ENCODE measurements at regions not wholly inside any gene's neighbourhood (a gene's known extent, or its start where the extent isn't known, plus 50 kb on each side); places are given as distances from the start of the nearest gene placed in this dataset.

DNA sequence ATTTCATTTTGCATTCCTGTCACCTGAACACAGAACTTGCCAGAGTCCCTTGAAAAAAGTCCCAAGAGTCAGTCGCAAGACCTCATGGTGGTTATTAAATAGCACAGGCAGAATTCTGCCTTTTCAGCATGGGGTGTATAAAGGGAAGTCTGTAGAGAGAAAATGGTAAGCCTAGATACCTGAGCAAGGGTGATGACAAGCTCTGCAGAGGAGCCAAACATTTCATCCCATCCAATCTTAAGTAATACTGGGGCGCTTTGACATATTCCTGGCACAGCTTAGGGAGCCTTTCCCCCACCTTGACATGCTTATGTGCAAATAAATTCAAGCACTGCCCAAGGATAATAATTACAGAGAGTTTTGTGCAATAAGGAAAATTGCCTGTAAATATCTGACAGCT, 213.0 kb downstream of the INHBA start:
- Mint-ChIP-seq H3K4me3 (no peak overlapping the region), H3K4me1 (no peaks in the 10 kb centered on the region), H3K9me3 (no peaks in the 10 kb centered on the region), H3K36me3 (no peaks in the 10 kb centered on the region), H3K27me3 (ENCODE audit: low read depth in 2 of 2) (no peaks in the 10 kb centered on the region), H3K27ac (no peak overlapping the region)
- Histone ChIP-seq H3K4me3 (ENCODE audit: low read length) (no peak overlapping the region), H3K27me3 (ENCODE audit: control insufficient read depth, insufficient read depth, low read length) (no peaks in the 10 kb centered on the region), H3K27ac (ENCODE audit: low read length) (no peak overlapping the region), H3K36me3 (ENCODE audit: control insufficient read depth, insufficient read depth, low read length) (no peaks in the 10 kb centered on the region), H3K9me3 (ENCODE audit: control insufficient read depth, insufficient read depth, low read length) (no peaks in the 10 kb centered on the region), H3K4me1 (ENCODE audit: control insufficient read depth, insufficient read depth, low read length) (no peaks in the 10 kb centered on the region)
- DNase-seq (no peak), ATAC-seq (no peak)
- intact Hi-C loops (cut with micrococcal nuclease) = no loop called here
- TF ChIP-seq, protein P1, sequence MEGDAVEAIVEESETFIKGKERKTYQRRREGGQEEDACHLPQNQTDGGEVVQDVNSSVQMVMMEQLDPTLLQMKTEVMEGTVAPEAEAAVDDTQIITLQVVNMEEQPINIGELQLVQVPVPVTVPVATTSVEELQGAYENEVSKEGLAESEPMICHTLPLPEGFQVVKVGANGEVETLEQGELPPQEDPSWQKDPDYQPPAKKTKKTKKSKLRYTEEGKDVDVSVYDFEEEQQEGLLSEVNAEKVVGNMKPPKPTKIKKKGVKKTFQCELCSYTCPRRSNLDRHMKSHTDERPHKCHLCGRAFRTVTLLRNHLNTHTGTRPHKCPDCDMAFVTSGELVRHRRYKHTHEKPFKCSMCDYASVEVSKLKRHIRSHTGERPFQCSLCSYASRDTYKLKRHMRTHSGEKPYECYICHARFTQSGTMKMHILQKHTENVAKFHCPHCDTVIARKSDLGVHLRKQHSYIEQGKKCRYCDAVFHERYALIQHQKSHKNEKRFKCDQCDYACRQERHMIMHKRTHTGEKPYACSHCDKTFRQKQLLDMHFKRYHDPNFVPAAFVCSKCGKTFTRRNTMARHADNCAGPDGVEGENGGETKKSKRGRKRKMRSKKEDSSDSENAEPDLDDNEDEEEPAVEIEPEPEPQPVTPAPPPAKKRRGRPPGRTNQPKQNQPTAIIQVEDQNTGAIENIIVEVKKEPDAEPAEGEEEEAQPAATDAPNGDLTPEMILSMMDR (IDR thresholded peaks at IDR 0.05) = no peak
- WGBS (ENCODE audit: insufficient coverage) = 88% methylated on average over 2 of the region's 2 CpGs

DNA sequence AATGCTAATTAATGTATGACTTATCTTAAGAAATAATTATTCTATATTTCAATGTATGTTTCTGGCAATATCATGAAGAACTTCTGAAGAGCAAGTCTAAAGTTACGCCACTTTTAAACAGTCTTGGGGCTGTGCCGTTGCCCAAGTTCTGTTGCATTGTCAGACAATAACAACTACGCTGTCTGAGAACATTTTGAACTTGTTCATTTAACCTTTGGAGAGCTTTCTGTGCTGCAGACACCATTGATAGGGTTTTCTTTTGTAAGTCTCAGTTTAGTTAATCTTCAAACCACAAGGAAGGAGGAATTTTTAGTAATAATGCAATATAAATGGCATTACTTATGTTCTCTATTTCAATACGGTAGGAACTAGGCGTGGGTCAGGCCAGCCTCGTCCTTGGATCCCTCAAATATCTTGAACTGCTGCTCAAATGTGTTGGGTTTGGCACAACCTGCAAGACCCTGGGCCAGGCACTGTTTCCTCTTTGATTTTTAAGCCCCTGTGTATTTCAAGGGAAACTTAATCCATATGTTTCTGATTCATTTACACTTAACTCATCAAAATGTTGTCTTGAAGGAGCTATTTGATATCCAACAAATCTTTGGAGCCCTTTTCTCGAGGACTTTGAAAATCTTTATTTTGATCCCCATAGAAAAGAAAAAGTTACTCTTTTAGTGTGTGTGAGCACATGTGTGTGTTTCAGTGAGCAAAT, 215.5 kb downstream of the INHBA start:
- no peaks in the 10 kb centered on the region for H3K4me1 ChIP-seq (ENCODE audit: control insufficient read depth, insufficient read depth, low read length)
- H3K36me3 ChIP-seq (ENCODE audit: control insufficient read depth, insufficient read depth, low read length) = no peaks in the 10 kb centered on the region
- no peak overlapping the region for H3K4me3 Mint-ChIP-seq
- no peak overlapping the region for H3K4me3 ChIP-seq (ENCODE audit: low read length)
- no peak for DNase-seq
- H3K27ac Mint-ChIP-seq = no peak overlapping the region
- no peaks in the 10 kb centered on the region for H3K4me1 Mint-ChIP-seq
- H3K36me3 Mint-ChIP-seq = no peaks in the 10 kb centered on the region
- intact Hi-C loops (cut with micrococcal nuclease) = no loop called here
- TF ChIP-seq, protein P1 (IDR thresholded peaks at IDR 0.05) = no peak
- 88% methylated on average over 7 of the region's 7 CpGs for WGBS (ENCODE audit: insufficient coverage)
- ATAC-seq = no peak
- no peaks in the 10 kb centered on the region for H3K9me3 ChIP-seq (ENCODE audit: control insufficient read depth, insufficient read depth, low read length)
- no peaks in the 10 kb centered on the region for H3K9me3 Mint-ChIP-seq
- H3K27me3 ChIP-seq (ENCODE audit: control insufficient read depth, insufficient read depth, low read length) = no peaks in the 10 kb centered on the region
- H3K27ac ChIP-seq (ENCODE audit: low read length) = no peak overlapping the region
- no peaks in the 10 kb centered on the region for H3K27me3 Mint-ChIP-seq (ENCODE audit: low read depth in 2 of 2)

DNA sequence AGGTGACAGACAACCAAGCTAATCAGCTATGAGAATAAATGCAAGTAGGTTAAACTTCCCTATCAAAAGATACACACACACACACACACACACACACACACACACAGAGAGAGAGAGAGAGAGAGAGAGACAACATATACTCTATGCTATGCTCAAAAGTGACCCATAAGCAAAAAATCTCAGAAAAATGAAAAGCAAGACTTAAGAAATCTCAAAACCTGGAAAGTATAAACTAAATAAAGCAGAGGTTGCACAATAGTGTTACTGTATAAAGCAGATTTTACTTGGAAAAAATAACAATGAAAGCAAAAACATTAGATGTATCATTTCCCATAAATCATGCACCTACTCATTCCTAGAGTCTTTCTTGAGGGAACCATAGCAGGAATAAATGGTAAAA, 221.5 kb downstream of the INHBA start:
- TF ChIP-seq, protein P1 (IDR thresholded peaks at IDR 0.05) = no peak
- no peaks in the 10 kb centered on the region for H3K27me3 ChIP-seq (ENCODE audit: control insufficient read depth, insufficient read depth, low read length)
- no peak overlapping the region for H3K27ac ChIP-seq (ENCODE audit: low read length)
- no peak for ATAC-seq
- H3K36me3 ChIP-seq (ENCODE audit: control insufficient read depth, insufficient read depth, low read length) = no peaks in the 10 kb centered on the region
- intact Hi-C loops (cut with micrococcal nuclease) = no loop called here
- no peak overlapping the region for H3K4me3 ChIP-seq (ENCODE audit: low read length)
- no peaks in the 10 kb centered on the region for H3K4me1 ChIP-seq (ENCODE audit: control insufficient read depth, insufficient read depth, low read length)
- peaks cover 2 to 3% of the 10 kb centered on the region in 2 donors for H3K9me3 Mint-ChIP-seq
- H3K27me3 Mint-ChIP-seq (ENCODE audit: low read depth in 2 of 2) = no peaks in the 10 kb centered on the region
- H3K36me3 Mint-ChIP-seq = no peaks in the 10 kb centered on the region
- no peak for DNase-seq
- no peak overlapping the region for H3K27ac Mint-ChIP-seq
- no peak overlapping the region for H3K4me3 Mint-ChIP-seq
- H3K9me3 ChIP-seq (ENCODE audit: control insufficient read depth, insufficient read depth, low read length) = no peaks in the 10 kb centered on the region
- no peaks in the 10 kb centered on the region for H3K4me1 Mint-ChIP-seq

DNA sequence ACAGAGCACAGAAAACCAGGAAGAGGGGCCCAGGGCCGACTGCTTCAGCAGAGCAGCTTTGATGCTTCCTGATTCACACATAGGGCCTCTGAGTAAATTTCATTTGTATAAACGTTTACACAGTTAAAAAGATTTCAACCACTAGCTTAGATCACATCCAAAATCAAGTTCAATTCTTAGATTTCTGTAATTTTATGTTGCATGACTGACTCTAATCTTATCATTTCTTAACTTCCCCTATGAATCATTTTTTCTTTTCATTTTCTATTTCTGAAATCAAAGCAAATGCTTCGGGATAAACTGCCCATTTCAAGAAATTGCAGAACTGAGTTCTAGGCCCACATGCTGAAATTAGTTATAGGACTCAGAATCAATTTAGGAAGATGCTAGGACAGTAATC, 224.7 kb downstream of the INHBA start:
- H3K9me3 ChIP-seq (ENCODE audit: control insufficient read depth, insufficient read depth, low read length) = no peaks in the 10 kb centered on the region
- TF ChIP-seq, protein P1 (IDR thresholded peaks at IDR 0.05) = no peak
- H3K4me3 ChIP-seq (ENCODE audit: low read length) = no peak overlapping the region
- no peak overlapping the region for H3K27ac Mint-ChIP-seq
- no peaks in the 10 kb centered on the region for H3K4me1 Mint-ChIP-seq
- no peaks in the 10 kb centered on the region for H3K27me3 ChIP-seq (ENCODE audit: control insufficient read depth, insufficient read depth, low read length)
- WGBS (ENCODE audit: insufficient coverage) = 43% methylated on average over 2 of the region's 3 CpGs
- no peak overlapping the region for H3K4me3 Mint-ChIP-seq
- H3K36me3 ChIP-seq (ENCODE audit: control insufficient read depth, insufficient read depth, low read length) = no peaks in the 10 kb centered on the region
- H3K36me3 Mint-ChIP-seq = no peaks in the 10 kb centered on the region
- DNase-seq (no peak), ATAC-seq (no peak)
- no peaks in the 10 kb centered on the region for H3K4me1 ChIP-seq (ENCODE audit: control insufficient read depth, insufficient read depth, low read length)
- peaks cover 2 to 3% of the 10 kb centered on the region in 2 donors for H3K9me3 Mint-ChIP-seq
- no peak overlapping the region for H3K27ac ChIP-seq (ENCODE audit: low read length)
- intact Hi-C loops (cut with micrococcal nuclease) = no loop called here
- H3K27me3 Mint-ChIP-seq (ENCODE audit: low read depth in 2 of 2) = no peaks in the 10 kb centered on the region

All from natural killer cell (primary cell).